Uterus (tissue), 2 donors: ENCODE measurements at regions not wholly inside any gene's neighbourhood (a gene's known extent, or its start where the extent isn't known, plus 50 kb on each side); places are given as distances from the start of the nearest gene placed in this dataset.

Source experiments
- CTCF ChIP-seq, 4 experiments: fragments of 200-600 bp in 2 of 4; fragments of 450-650 bp in 2 of 4; sonication (generic) in 2 of 4; IDR thresholded peaks; one replicate each; pipeline ENCODE4 v1.5.1; 2016 to 2019; ENCODE audit warnings: antibody characterized with exemption in 4 of 4, mild to moderate bottlenecking in 2 of 4, moderate library complexity in 1 of 4
- POLR2A ChIP-seq, 2 donors: fragments of 450-650 bp; IDR thresholded peaks; one replicate each; pipeline ENCODE4 v1.6.1; 2016; ENCODE audit warnings: antibody characterized with exemption in 2 of 2, mild to moderate bottlenecking in 1 of 2, moderate library complexity in 1 of 2

GRCh38 chr12:23458640-23459039 is 490.8 kb downstream of the SOX5 start:
- TF ChIP-seq CTCF (IDR thresholded peaks at IDR 0.05) (no peak), POLR2A (IDR thresholded peaks at IDR 0.05) (no peak)
